ENCODE measurements at regions not wholly inside any gene's neighbourhood (a gene's known extent, or its start where the extent isn't known, plus 50 kb on each side); places are given as distances from the start of the nearest gene placed in this dataset.

GRCh38 chr13:89857502-89857901 is 1490.0 kb upstream of the MIR17HG start:
- no peak for DNase-seq (ENCODE audit: low spot score)
- no peak for FAIRE-seq

- no peak for DNase-seq (ENCODE audit: low spot score)
- no peak for FAIRE-seq
These were observed 1485.3 kb upstream of the MIR17HG start for GRCh38 chr13:89862011-89862690.

- DNase-seq (ENCODE audit: low spot score) = no peak
These were observed 1484.8 kb upstream of the MIR17HG start for GRCh38 chr13:89862691-89863036.

GRCh38 chr13:89865164-89866064 is 1482.1 kb upstream of the MIR17HG start:
- DNase-seq (ENCODE audit: low spot score) (no peak), FAIRE-seq (no peak)

More at GRCh38 chr13:89862691-89863036, 1484.8 kb upstream of the MIR17HG start:
- no peak for FAIRE-seq

- FAIRE-seq (no peak), DNase-seq (ENCODE audit: low spot score) (no peak)
These were observed 1478.2 kb upstream of the MIR17HG start for GRCh38 chr13:89869312-89869711.

GRCh38 chr13:89878904-89879303 is 1468.6 kb upstream of the MIR17HG start:
- DNase-seq (ENCODE audit: low spot score) (no peak), FAIRE-seq (no peak)

GRCh38 chr13:89880201-89880600 is 1467.3 kb upstream of the MIR17HG start:
- DNase-seq (ENCODE audit: low spot score) = no peak
- no peak for FAIRE-seq

- FAIRE-seq (no peak), DNase-seq (ENCODE audit: low spot score) (no peak)
These were observed 1463.5 kb upstream of the MIR17HG start for GRCh38 chr13:89883893-89884448.

- FAIRE-seq (no peak), DNase-seq (ENCODE audit: low spot score) (no peak)
These were observed 1456.7 kb upstream of the MIR17HG start for GRCh38 chr13:89890806-89891205.

GRCh38 chr13:89891416-89891815 is 1456.1 kb upstream of the MIR17HG start:
- DNase-seq (ENCODE audit: low spot score) = no peak
- FAIRE-seq = no peak

GRCh38 chr13:89897681-89898080 is 1449.8 kb upstream of the MIR17HG start:
- DNase-seq (ENCODE audit: low spot score) (no peak), FAIRE-seq (no peak)

GRCh38 chr13:89899302-89900103 is 1448.0 kb upstream of the MIR17HG start:
- DNase-seq (ENCODE audit: low spot score) = no peak
- no peak for FAIRE-seq

- no peak for FAIRE-seq
These were observed 1447.3 kb upstream of the MIR17HG start for GRCh38 chr13:89900104-89900765.

GRCh38 chr13:89902223-89902622 is 1445.3 kb upstream of the MIR17HG start:
- DNase-seq (ENCODE audit: low spot score) (no peak), FAIRE-seq (no peak)

More at GRCh38 chr13:89900104-89900765, 1447.3 kb upstream of the MIR17HG start:
- no peak for DNase-seq (ENCODE audit: low spot score)

GRCh38 chr13:89903115-89903514 is 1444.4 kb upstream of the MIR17HG start:
- DNase-seq (ENCODE audit: low spot score) (no peak), FAIRE-seq (no peak)

- DNase-seq (ENCODE audit: low spot score) = no peak
- no peak for FAIRE-seq
These were observed 1437.3 kb upstream of the MIR17HG start for GRCh38 chr13:89910166-89910565.

GRCh38 chr13:89916551-89916950 is 1430.9 kb upstream of the MIR17HG start:
- FAIRE-seq = no peak
- no peak for DNase-seq (ENCODE audit: low spot score)

- FAIRE-seq = no peak
- no peak for DNase-seq (ENCODE audit: low spot score)
These were observed 1427.0 kb upstream of the MIR17HG start for GRCh38 chr13:89920461-89920860.

GRCh38 chr13:89923052-89923451 is 1424.4 kb upstream of the MIR17HG start:
- no peak for FAIRE-seq
- no peak for DNase-seq (ENCODE audit: low spot score)

GRCh38 chr13:89923736-89924135 is 1423.8 kb upstream of the MIR17HG start:
- no peak for DNase-seq (ENCODE audit: low spot score)
- FAIRE-seq = no peak

- DNase-seq (ENCODE audit: low spot score) (no peak), FAIRE-seq (no peak)
These were observed 1422.4 kb upstream of the MIR17HG start for GRCh38 chr13:89925107-89925506.

All from RCC 7860 (cell line).